ENCODE measurements at regions not wholly inside any gene's neighbourhood (a gene's known extent, or its start where the extent isn't known, plus 50 kb on each side); places are given as distances from the start of the nearest gene placed in this dataset.

- TF ChIP-seq, protein P1, sequence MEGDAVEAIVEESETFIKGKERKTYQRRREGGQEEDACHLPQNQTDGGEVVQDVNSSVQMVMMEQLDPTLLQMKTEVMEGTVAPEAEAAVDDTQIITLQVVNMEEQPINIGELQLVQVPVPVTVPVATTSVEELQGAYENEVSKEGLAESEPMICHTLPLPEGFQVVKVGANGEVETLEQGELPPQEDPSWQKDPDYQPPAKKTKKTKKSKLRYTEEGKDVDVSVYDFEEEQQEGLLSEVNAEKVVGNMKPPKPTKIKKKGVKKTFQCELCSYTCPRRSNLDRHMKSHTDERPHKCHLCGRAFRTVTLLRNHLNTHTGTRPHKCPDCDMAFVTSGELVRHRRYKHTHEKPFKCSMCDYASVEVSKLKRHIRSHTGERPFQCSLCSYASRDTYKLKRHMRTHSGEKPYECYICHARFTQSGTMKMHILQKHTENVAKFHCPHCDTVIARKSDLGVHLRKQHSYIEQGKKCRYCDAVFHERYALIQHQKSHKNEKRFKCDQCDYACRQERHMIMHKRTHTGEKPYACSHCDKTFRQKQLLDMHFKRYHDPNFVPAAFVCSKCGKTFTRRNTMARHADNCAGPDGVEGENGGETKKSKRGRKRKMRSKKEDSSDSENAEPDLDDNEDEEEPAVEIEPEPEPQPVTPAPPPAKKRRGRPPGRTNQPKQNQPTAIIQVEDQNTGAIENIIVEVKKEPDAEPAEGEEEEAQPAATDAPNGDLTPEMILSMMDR (IDR thresholded peaks at IDR 0.05; ENCODE audit: extremely low read depth, missing control alignments) = no peak
- DNase-seq (ENCODE audit: low spot score) = no peak
Measured at GRCh38 chr13:70923863-70924752, 815.9 kb upstream of the KLHL1 start.

GRCh38 chr13:70911286-70911685, 803.0 kb upstream of the KLHL1 start:
- TF ChIP-seq, protein P1 (IDR thresholded peaks at IDR 0.05; ENCODE audit: extremely low read depth, missing control alignments) = no peak
- no peak for DNase-seq (ENCODE audit: low spot score)

DNA sequence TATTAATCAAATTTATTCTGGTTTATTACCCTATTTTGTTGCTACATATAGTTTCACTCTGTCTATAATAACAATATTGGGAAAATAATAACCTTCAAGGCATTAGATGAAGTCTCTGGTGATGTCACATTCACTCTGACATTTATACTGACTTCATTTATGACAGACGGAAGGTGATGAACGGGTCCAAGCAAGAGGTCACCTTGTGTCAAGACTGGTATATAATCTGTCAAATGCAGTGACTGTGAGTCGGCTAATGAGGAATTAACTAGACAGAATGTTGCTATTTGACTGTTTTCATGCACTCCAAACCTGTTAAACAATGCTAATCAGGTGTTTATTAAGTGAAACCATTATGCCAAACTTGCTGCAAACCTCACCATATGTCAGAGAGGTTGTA, 800.5 kb upstream of the KLHL1 start:
- no peak for DNase-seq (ENCODE audit: low spot score)
- TF ChIP-seq, protein P1 (IDR thresholded peaks at IDR 0.05; ENCODE audit: extremely low read depth, missing control alignments) = no peak

GRCh38 chr13:70905035-70905434, 796.8 kb upstream of the KLHL1 start:
- TF ChIP-seq, protein P1 (IDR thresholded peaks at IDR 0.05; ENCODE audit: extremely low read depth, missing control alignments) = no peak
- DNase-seq (ENCODE audit: low spot score) = no peak

DNA sequence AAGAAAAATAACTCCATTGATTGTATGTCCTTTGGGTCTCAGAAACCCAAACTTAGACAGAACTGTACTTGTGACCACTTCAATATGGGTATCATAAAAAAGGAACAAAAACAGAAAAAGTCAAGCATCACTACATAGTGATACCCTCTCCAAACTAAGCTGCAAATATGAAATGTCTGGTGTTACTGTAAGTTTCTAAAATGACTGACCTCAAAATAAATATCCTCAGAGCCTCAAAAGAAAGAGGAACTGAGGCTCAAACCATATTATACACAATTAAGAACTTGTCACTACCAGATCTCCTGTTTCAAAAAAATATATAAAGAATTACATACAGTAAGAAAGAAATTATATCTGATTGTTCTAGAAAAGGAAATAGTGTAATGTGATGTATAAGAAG, 787.9 kb upstream of the KLHL1 start:
- DNase-seq (ENCODE audit: low spot score) = no peak
- TF ChIP-seq, protein P1 (IDR thresholded peaks at IDR 0.05; ENCODE audit: extremely low read depth, missing control alignments) = no peak

DNA sequence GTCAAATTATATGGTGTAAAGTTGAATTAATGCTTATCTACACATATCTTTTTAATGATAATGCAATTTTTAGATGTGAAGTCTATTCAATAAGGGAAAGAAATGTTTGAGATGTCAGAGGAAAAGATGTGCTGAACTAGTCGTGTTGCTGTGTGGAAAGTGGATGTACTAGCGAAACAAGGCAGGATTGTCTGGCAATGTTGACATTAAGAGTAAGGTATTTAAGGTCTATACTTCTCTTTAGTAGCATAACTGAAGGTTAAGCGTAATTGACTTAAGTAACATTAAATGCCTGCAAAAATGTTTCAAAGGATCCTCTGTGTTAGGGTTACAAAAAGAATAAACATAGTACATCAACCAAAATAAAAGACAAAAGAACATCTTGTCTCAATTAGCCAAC, 787.3 kb upstream of the KLHL1 start:
- TF ChIP-seq, protein P1 (IDR thresholded peaks at IDR 0.05; ENCODE audit: extremely low read depth, missing control alignments) = no peak
- no peak for DNase-seq (ENCODE audit: low spot score)

GRCh38 chr13:70894258-70894657, 786.0 kb upstream of the KLHL1 start:
- DNase-seq (ENCODE audit: low spot score) = no peak

More at GRCh38 chr13:70894258-70894657, 786.0 kb upstream of the KLHL1 start:
- TF ChIP-seq, protein P1 (IDR thresholded peaks at IDR 0.05; ENCODE audit: extremely low read depth, missing control alignments) = no peak
